HG03521 (cell line): ENCODE measurements at regions not wholly inside any gene's neighbourhood (a gene's known extent, or its start where the extent isn't known, plus 50 kb on each side); places are given as distances from the start of the nearest gene placed in this dataset.

Experiments
- ATAC-seq: cut with Tn5 transposase; IDR thresholded peaks from one replicate; pipeline ENCODE4 v1.9.1; 2021; ENCODE audit warnings: mild to moderate bottlenecking, moderate library complexity; ENCODE audit not compliant: unreplicated experiment

- no peak for ATAC-seq
These were observed 354.3 kb downstream of the IRS1 start for GRCh38 chr2:226445216-226445861.

GRCh38 chr2:226443112-226443511 is 356.5 kb downstream of the IRS1 start:
- ATAC-seq = no peak

GRCh38 chr2:226440127-226440918 is 359.3 kb downstream of the IRS1 start:
- ATAC-seq = no peak

GRCh38 chr2:226439337-226439736 is 360.3 kb downstream of the IRS1 start:
- ATAC-seq = no peak

GRCh38 chr2:226435146-226435545 is 364.5 kb downstream of the IRS1 start:
- ATAC-seq = no peak

GRCh38 chr2:226434702-226435101 is 364.9 kb downstream of the IRS1 start:
- no peak for ATAC-seq

GRCh38 chr2:226431288-226431948 is 368.2 kb downstream of the IRS1 start:
- no peak for ATAC-seq

GRCh38 chr2:226429476-226429875 is 370.1 kb downstream of the IRS1 start:
- no peak for ATAC-seq

- no peak for ATAC-seq
These were observed 371.9 kb downstream of the IRS1 start for GRCh38 chr2:226427538-226428307.

- ATAC-seq = no peak
These were observed 373.3 kb downstream of the IRS1 start for GRCh38 chr2:226426292-226426736.

- no peak for ATAC-seq
These were observed 374.6 kb downstream of the IRS1 start for GRCh38 chr2:226424971-226425370.

GRCh38 chr2:226423498-226423960 is 376.1 kb downstream of the IRS1 start:
- ATAC-seq = peak; percentile 63

- ATAC-seq = no peak
These were observed 379.0 kb downstream of the IRS1 start for GRCh38 chr2:226420646-226421045.

GRCh38 chr2:226418521-226418920 is 381.1 kb downstream of the IRS1 start:
- ATAC-seq = no peak

GRCh38 chr2:226414335-226414734 is 385.3 kb downstream of the IRS1 start:
- no peak for ATAC-seq

GRCh38 chr2:226413498-226414130 is 386.0 kb downstream of the IRS1 start:
- no peak for ATAC-seq

GRCh38 chr2:226411727-226412360 is 387.8 kb downstream of the IRS1 start:
- ATAC-seq = no peak

- ATAC-seq = no peak
These were observed 388.4 kb downstream of the IRS1 start for GRCh38 chr2:226411205-226411604.

GRCh38 chr2:226410247-226410835 is 389.3 kb downstream of the IRS1 start:
- ATAC-seq = no peak

GRCh38 chr2:226409134-226409533 is 390.5 kb downstream of the IRS1 start:
- no peak for ATAC-seq
